ENCODE measurements at regions not wholly inside any gene's neighbourhood (a gene's known extent, or its start where the extent isn't known, plus 50 kb on each side); places are given as distances from the start of the nearest gene placed in this dataset.

DNA sequence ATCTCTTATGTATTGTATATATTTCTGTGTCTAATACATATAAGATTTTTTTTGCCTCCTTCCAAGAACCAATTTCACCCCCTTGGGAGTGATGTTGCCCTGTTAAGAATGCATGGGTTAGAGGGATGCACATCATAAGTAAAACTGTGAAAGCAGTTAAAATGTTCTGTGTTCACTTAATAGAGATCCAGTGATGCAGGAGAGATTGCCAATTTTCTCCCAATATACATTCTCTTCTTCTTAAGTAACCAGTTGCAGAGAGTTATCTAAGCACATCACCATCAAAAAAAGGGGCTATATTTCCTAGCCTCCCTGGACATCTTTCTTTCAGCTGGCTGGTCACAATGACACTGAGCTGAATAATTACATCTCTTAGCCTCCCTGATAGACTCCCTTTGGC, 307.0 kb downstream of the OSTF1 start:
- H3K36me3 ChIP-seq (ENCODE audit: low read depth) = no peaks in the 10 kb centered on the region
- ChIA-PET POLR2A (ENCODE audit: unreplicated experiment) (no interaction called here), CTCF (no interaction called here)
- no peaks in the 10 kb centered on the region for H3K27me3 ChIP-seq (ENCODE audit: insufficient read depth, low read depth)
- no peak for DNase-seq
- H3K9me2 ChIP-seq (ENCODE audit: insufficient read depth) = no peaks in the 10 kb centered on the region
- H4K20me1 ChIP-seq (ENCODE audit: insufficient read depth) = no peaks in the 10 kb centered on the region
- H3K27ac ChIP-seq = no peak overlapping the region
- H3K4me1 ChIP-seq (replicated peaks; ENCODE audit: insufficient read depth) = no peaks in the 10 kb centered on the region
- TF ChIP-seq, protein P1, sequence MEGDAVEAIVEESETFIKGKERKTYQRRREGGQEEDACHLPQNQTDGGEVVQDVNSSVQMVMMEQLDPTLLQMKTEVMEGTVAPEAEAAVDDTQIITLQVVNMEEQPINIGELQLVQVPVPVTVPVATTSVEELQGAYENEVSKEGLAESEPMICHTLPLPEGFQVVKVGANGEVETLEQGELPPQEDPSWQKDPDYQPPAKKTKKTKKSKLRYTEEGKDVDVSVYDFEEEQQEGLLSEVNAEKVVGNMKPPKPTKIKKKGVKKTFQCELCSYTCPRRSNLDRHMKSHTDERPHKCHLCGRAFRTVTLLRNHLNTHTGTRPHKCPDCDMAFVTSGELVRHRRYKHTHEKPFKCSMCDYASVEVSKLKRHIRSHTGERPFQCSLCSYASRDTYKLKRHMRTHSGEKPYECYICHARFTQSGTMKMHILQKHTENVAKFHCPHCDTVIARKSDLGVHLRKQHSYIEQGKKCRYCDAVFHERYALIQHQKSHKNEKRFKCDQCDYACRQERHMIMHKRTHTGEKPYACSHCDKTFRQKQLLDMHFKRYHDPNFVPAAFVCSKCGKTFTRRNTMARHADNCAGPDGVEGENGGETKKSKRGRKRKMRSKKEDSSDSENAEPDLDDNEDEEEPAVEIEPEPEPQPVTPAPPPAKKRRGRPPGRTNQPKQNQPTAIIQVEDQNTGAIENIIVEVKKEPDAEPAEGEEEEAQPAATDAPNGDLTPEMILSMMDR (conservative IDR thresholded peaks at IDR 0.05) = no peak
- TF ChIP-seq EZH2 (IDR thresholded peaks at IDR 0.05; ENCODE audit: low read depth) = no peak
- H2AFZ ChIP-seq = no peak overlapping the region
- H3K79me2 ChIP-seq (ENCODE audit: low read depth) = no peaks in the 10 kb centered on the region
- H3K4me2 ChIP-seq = no peak overlapping the region
- no peaks in the 10 kb centered on the region for H3K9me3 ChIP-seq (ENCODE audit: insufficient read depth, low read depth)
- no TSS peak for BruUV-seq (replicated peaks)
- no peaks in the 10 kb centered on the region for H3F3A ChIP-seq (ENCODE audit: insufficient read depth, low read depth)
- H3K4me3 ChIP-seq = no peak overlapping the region
- intact Hi-C loops (cut with micrococcal nuclease; ENCODE audit: unreplicated experiment) = no loop called here

DNA sequence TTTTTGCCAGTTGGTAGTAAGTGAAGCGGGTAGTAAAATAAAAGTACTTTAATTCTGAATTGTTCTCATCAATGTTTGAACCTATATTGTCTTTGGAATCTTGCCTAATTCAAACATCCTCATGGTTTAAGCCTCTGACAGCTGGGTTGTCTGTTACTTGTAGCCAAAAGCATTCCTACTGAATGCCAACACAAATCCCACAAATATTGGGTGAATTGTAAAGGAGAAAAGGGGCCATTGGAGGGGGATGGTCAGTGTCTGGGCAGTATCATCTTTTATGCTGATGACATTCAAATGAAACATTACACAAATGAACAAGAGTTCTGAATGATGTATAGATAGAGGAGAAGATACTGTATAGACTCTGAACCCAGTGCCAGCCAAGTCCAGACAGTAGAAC, 309.5 kb downstream of the OSTF1 start:
- intact Hi-C loops (cut with micrococcal nuclease; ENCODE audit: unreplicated experiment) = no loop called here
- Histone ChIP-seq H3F3A (ENCODE audit: insufficient read depth, low read depth) (no peaks in the 10 kb centered on the region), H3K9me2 (ENCODE audit: insufficient read depth) (no peaks in the 10 kb centered on the region), H3K27ac (no peak overlapping the region), H3K4me2 (no peak overlapping the region), H3K4me3 (no peak overlapping the region), H3K36me3 (ENCODE audit: low read depth) (no peaks in the 10 kb centered on the region), H4K20me1 (ENCODE audit: insufficient read depth) (no peaks in the 10 kb centered on the region), H3K79me2 (ENCODE audit: low read depth) (no peaks in the 10 kb centered on the region), H3K4me1 (replicated peaks; ENCODE audit: insufficient read depth) (no peaks in the 10 kb centered on the region), H3K9me3 (ENCODE audit: insufficient read depth, low read depth) (no peaks in the 10 kb centered on the region), H3K27me3 (ENCODE audit: insufficient read depth, low read depth) (0 out of 2 replicates have a peak, but pooled peaks cover 6% of the 10 kb centered on the region), H2AFZ (no peak overlapping the region)
- CTCF ChIA-PET = no interaction called here
- POLR2A ChIA-PET (ENCODE audit: unreplicated experiment) = interaction anchor here (0.6 kb wide), 1 partner anchor 92 kb away, joined by 3 read pairs; no protein-coding TSS in a partner anchor
- TF ChIP-seq, protein P1 (conservative IDR thresholded peaks at IDR 0.05) = no peak
- no peak for TF ChIP-seq EZH2 (IDR thresholded peaks at IDR 0.05; ENCODE audit: low read depth)
- BruUV-seq (replicated peaks) = no TSS peak
- DNase-seq = no peak

DNA sequence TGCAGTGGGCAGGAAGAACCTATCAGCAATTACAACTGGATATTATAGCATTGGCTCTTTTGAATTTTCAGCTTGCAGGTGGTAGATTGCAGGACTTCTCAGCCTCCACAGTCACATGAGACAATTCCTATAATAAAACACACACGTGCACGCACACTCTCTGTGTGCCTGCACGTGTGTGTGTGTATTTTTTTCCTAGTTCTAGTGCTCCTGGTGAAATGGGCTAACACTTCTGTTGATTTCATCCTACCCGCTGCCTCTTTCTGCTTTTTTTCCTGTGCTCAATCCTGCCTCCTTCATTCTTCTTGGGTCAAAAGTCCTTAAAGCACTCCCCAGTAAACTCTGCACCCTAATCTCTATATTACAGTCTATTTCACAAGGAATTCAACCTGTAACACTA, 320.1 kb downstream of the OSTF1 start:
- TF ChIP-seq EZH2 (IDR thresholded peaks at IDR 0.05; ENCODE audit: low read depth) = no peak

DNA sequence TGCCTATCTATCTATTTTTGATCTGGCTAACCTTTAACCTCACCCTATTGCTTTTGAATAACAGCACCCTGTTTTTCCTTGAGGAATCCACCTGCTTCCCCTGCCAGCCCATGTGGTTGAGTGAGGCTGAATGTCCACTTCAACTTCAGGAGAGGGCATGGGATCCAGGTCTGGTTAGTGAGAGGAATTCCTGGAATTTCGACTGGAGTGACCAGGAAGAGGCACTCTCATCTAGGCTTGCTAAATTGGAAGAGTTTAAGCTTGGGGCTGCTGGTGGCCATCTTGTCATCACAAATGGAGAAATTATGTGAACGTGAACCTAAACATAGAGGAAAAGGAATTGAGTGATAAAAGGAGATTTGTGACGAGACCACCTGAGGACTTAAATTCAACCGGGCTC, 322.1 kb downstream of the OSTF1 start:
- DNase-seq = no peak
- peaks cover 4% of the 10 kb centered on the region; the same call in 1 of the 2 replicates for H3K9me2 ChIP-seq (ENCODE audit: insufficient read depth)
- no peak overlapping the region for H3K4me3 ChIP-seq
- POLR2A ChIA-PET (ENCODE audit: unreplicated experiment) = no interaction called here
- intact Hi-C loops (cut with micrococcal nuclease; ENCODE audit: unreplicated experiment) = no loop called here
- no peak overlapping the region for H3K4me2 ChIP-seq
- no peaks in the 10 kb centered on the region for H3K79me2 ChIP-seq (ENCODE audit: low read depth)
- CTCF ChIA-PET = no interaction called here
- no peak overlapping the region for H3K27ac ChIP-seq
- no TSS peak for BruUV-seq (replicated peaks)
- H2AFZ ChIP-seq = no peak overlapping the region
- no peaks in the 10 kb centered on the region for H3K4me1 ChIP-seq (replicated peaks; ENCODE audit: insufficient read depth)
- no peaks in the 10 kb centered on the region for H3K36me3 ChIP-seq (ENCODE audit: low read depth)
- no peaks in the 10 kb centered on the region for H3F3A ChIP-seq (ENCODE audit: insufficient read depth, low read depth)
- H3K27me3 ChIP-seq (ENCODE audit: insufficient read depth, low read depth) = no peaks in the 10 kb centered on the region
- H4K20me1 ChIP-seq (ENCODE audit: insufficient read depth) = no peaks in the 10 kb centered on the region
- TF ChIP-seq, protein P1 (conservative IDR thresholded peaks at IDR 0.05) = no peak
- TF ChIP-seq EZH2 (IDR thresholded peaks at IDR 0.05; ENCODE audit: low read depth) = no peak
- no peaks in the 10 kb centered on the region for H3K9me3 ChIP-seq (ENCODE audit: insufficient read depth, low read depth)

More for the DNA sequence above, 320.1 kb downstream of the OSTF1 start:
- DNase-seq = no peak
- Histone ChIP-seq H3K4me2 (no peak overlapping the region), H3K79me2 (ENCODE audit: low read depth) (no peaks in the 10 kb centered on the region), H3K27me3 (ENCODE audit: insufficient read depth, low read depth) (no peaks in the 10 kb centered on the region), H3K4me3 (no peak overlapping the region), H3K9me3 (ENCODE audit: insufficient read depth, low read depth) (no peaks in the 10 kb centered on the region), H3F3A (ENCODE audit: insufficient read depth, low read depth) (no peaks in the 10 kb centered on the region), H3K4me1 (replicated peaks; ENCODE audit: insufficient read depth) (no peaks in the 10 kb centered on the region), H3K27ac (no peak overlapping the region), H3K36me3 (ENCODE audit: low read depth) (no peaks in the 10 kb centered on the region), H3K9me2 (ENCODE audit: insufficient read depth) (peaks cover 4% of the 10 kb centered on the region; the same call in 1 of the 2 replicates), H4K20me1 (ENCODE audit: insufficient read depth) (no peaks in the 10 kb centered on the region), H2AFZ (no peak overlapping the region)
- BruUV-seq (replicated peaks) = no TSS peak
- intact Hi-C loops (cut with micrococcal nuclease; ENCODE audit: unreplicated experiment) = no loop called here
- POLR2A ChIA-PET (ENCODE audit: unreplicated experiment) = no interaction called here
- CTCF ChIA-PET = no interaction called here
